DND-41 (cell line): ENCODE measurements at regions not wholly inside any gene's neighbourhood (a gene's known extent, or its start where the extent isn't known, plus 50 kb on each side); places are given as distances from the start of the nearest gene placed in this dataset.
"Not testable (repeated sequence)": the region's sequence is repeated elsewhere in the genome, so short reads cannot be mapped to it uniquely, and the experiment has no call there.

Source experiments
- ATAC-seq: fragments of 200-7000 bp; cut with Tn5 transposase; 3 replicates; pipeline ENCODE4 v1.9.1; 2021; ENCODE audit warnings: low read depth; ENCODE audit not compliant: insufficient read depth
- DNase-seq: peaks from one replicate; pipeline ENCODE4 v3.0.0-alpha.2; 2020
- H2AFZ ChIP-seq: 2 replicates; pipeline ENCODE4 v1.6.0; 2012; ENCODE audit warnings: low read depth, low read length
- H3K27ac ChIP-seq: 2 replicates; pipeline ENCODE4 v1.5.1; 2012; ENCODE audit warnings: low read length, inconsistent platforms
- H3K27me3 ChIP-seq: fragments of 200-600 bp; sonication (generic); 2 replicates; pipeline ENCODE4 v1.6.0; 2012; ENCODE audit warnings: low read length, mild to moderate bottlenecking, inconsistent platforms; ENCODE audit not compliant: insufficient read depth, poor library complexity
- H3K36me3 ChIP-seq: 2 replicates; pipeline ENCODE4 v1.5.1; 2012; ENCODE audit warnings: low read length, inconsistent platforms; ENCODE audit not compliant: insufficient read depth
- H3K4me1 ChIP-seq: 2 replicates; pipeline ENCODE4 v1.5.1; 2012; ENCODE audit warnings: mild to moderate bottlenecking, low read length; ENCODE audit not compliant: insufficient read depth
- H3K4me2 ChIP-seq: 2 replicates; pipeline ENCODE4 v1.6.0; 2012; ENCODE audit warnings: mild to moderate bottlenecking, moderate library complexity, low read length, inconsistent platforms; ENCODE audit not compliant: insufficient read depth
- H3K4me3 ChIP-seq, 2 experiments: fragments of 200-600 bp in 1 of 2; shearing (Covaris generic) in 1 of 2; 2 replicates each; pipeline ENCODE4 v1.5.1; 2012 to 2016; ENCODE audit warnings: inconsistent platforms in 2 of 2, low read length in 2 of 2, mild to moderate bottlenecking in 2 of 2, low read depth in 1 of 2, moderate library complexity in 1 of 2
- H3K79me2 ChIP-seq: 2 replicates; pipeline ENCODE4 v1.6.0; 2012; ENCODE audit warnings: low read length, inconsistent platforms; ENCODE audit not compliant: insufficient read depth
- H3K9ac ChIP-seq: 2 replicates; pipeline ENCODE4 v1.6.0; 2012; ENCODE audit warnings: low read depth, mild to moderate bottlenecking, inconsistent platforms, low read length, moderate library complexity
- H3K9me3 ChIP-seq: 2 replicates; pipeline ENCODE4 v1.5.1; 2012; ENCODE audit warnings: low read length, moderate library complexity, mild to moderate bottlenecking, inconsistent platforms; ENCODE audit not compliant: insufficient read depth, severe bottlenecking
- H4K20me1 ChIP-seq: 2 replicates; pipeline ENCODE4 v1.6.0; 2012; ENCODE audit warnings: low read length; ENCODE audit not compliant: insufficient read depth
- EZH2 ChIP-seq: IDR thresholded peaks from 3 replicates; pipeline ENCODE4 v1.6.1; 2012; ENCODE audit warnings: borderline replicate concordance, low read depth, mild to moderate bottlenecking, moderate library complexity, low read length, inconsistent platforms; ENCODE audit not compliant: severe bottlenecking
- TF ChIP-seq, protein P1 (sequence below): IDR thresholded peaks from 2 replicates; pipeline ENCODE4 v1.5.1; 2012; ENCODE audit warnings: borderline replicate concordance, low read length, moderate library complexity, mild to moderate bottlenecking; ENCODE audit not compliant: poor library complexity, severe bottlenecking; ENCODE audit errors: extremely low read depth

DNA sequence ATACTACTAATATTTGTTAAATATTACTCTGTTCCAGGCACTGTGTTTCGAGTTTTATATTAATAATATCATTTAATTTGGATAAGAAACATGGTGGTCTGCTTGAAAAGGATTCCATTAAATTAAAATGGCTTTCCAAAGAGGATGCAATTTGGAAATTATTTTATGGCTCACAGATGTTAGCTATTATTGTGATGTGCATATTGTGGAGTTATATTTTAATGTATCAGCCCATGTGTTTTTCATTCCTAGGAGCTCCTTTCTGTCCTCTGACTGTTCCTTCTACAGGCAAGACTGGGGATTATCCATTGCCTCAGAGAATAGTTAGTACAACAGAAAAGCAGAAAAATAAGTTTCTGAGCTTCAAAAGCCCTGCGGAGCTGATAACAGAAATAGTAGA, 376.7 kb upstream of the PDZRN3 start:
- H3K27me3 ChIP-seq: no peaks in the 10 kb centered on the region
- H3K4me1 ChIP-seq: no peaks in the 10 kb centered on the region
- H3K4me3 ChIP-seq: no peak overlapping the region
- H3K36me3 ChIP-seq: no peaks in the 10 kb centered on the region
- H3K9ac ChIP-seq: no peak overlapping the region
- H3K4me2 ChIP-seq: no peak overlapping the region
- no peak for DNase-seq
- ATAC-seq: no peak
- H2AFZ ChIP-seq: no peak overlapping the region
- H3K9me3 ChIP-seq: no peaks in the 10 kb centered on the region
- H4K20me1 ChIP-seq: no peaks in the 10 kb centered on the region
- no peaks in the 10 kb centered on the region for H3K79me2 ChIP-seq
- TF ChIP-seq, protein P1, sequence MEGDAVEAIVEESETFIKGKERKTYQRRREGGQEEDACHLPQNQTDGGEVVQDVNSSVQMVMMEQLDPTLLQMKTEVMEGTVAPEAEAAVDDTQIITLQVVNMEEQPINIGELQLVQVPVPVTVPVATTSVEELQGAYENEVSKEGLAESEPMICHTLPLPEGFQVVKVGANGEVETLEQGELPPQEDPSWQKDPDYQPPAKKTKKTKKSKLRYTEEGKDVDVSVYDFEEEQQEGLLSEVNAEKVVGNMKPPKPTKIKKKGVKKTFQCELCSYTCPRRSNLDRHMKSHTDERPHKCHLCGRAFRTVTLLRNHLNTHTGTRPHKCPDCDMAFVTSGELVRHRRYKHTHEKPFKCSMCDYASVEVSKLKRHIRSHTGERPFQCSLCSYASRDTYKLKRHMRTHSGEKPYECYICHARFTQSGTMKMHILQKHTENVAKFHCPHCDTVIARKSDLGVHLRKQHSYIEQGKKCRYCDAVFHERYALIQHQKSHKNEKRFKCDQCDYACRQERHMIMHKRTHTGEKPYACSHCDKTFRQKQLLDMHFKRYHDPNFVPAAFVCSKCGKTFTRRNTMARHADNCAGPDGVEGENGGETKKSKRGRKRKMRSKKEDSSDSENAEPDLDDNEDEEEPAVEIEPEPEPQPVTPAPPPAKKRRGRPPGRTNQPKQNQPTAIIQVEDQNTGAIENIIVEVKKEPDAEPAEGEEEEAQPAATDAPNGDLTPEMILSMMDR: no peak
- no peak for TF ChIP-seq EZH2
- no peak overlapping the region for H3K27ac ChIP-seq

GRCh38 chr3:74000725-74001124, 376.0 kb upstream of the PDZRN3 start:
- H2AFZ ChIP-seq: no peak overlapping the region

GRCh38 chr3:73999501-73999900, 374.8 kb upstream of the PDZRN3 start:
- no peak for DNase-seq
- Histone ChIP-seq H3K4me1 (no peaks in the 10 kb centered on the region), H3K27me3 (no peaks in the 10 kb centered on the region), H4K20me1 (no peaks in the 10 kb centered on the region), H3K9ac (no peak overlapping the region), H3K4me3 (no peak overlapping the region), H3K9me3 (no peaks in the 10 kb centered on the region), H2AFZ (no peak overlapping the region), H3K36me3 (no peaks in the 10 kb centered on the region), H3K27ac (no peak overlapping the region), H3K79me2 (no peaks in the 10 kb centered on the region), H3K4me2 (no peak overlapping the region)
- ATAC-seq: no peak
- TF ChIP-seq, protein P1: no peak
- TF ChIP-seq EZH2: no peak

More at GRCh38 chr3:74000725-74001124, 376.0 kb upstream of the PDZRN3 start:
- DNase-seq (no peak), ATAC-seq (no peak)
- Histone ChIP-seq H4K20me1 (no peaks in the 10 kb centered on the region), H3K4me2 (no peak overlapping the region), H3K36me3 (no peaks in the 10 kb centered on the region), H3K27me3 (no peaks in the 10 kb centered on the region), H3K4me1 (no peaks in the 10 kb centered on the region), H3K4me3 (no peak overlapping the region), H3K79me2 (no peaks in the 10 kb centered on the region), H3K9ac (no peak overlapping the region), H3K27ac (no peak overlapping the region), H3K9me3 (no peaks in the 10 kb centered on the region)
- TF ChIP-seq EZH2: no peak
- TF ChIP-seq, protein P1: no peak

- not testable (repeated sequence) for H3K79me2 ChIP-seq, H3K4me2 ChIP-seq, H3K9me3 ChIP-seq, H3K27ac ChIP-seq, H2AFZ ChIP-seq, H3K27me3 ChIP-seq, H3K9ac ChIP-seq, H3K4me3 ChIP-seq, H3K4me1 ChIP-seq, ATAC-seq, DNase-seq, H3K36me3 ChIP-seq, H4K20me1 ChIP-seq
Observed at GRCh38 chr3:73990691-73991090, 365.9 kb upstream of the PDZRN3 start.
